ENCODE measurements at regions not wholly inside any gene's neighbourhood (a gene's known extent, or its start where the extent isn't known, plus 50 kb on each side); places are given as distances from the start of the nearest gene placed in this dataset.

GRCh38 chr2:129765326-129765677 lies 214.2 kb upstream of the RAB6C start:
- no peak overlapping the region for H3K27ac ChIP-seq
- intact Hi-C loops (cut with DNase I): no loop called here
- H3K4me1 ChIP-seq: no peaks in the 10 kb centered on the region
- no peaks in the 10 kb centered on the region for H3K9me3 ChIP-seq
- no peak for TF ChIP-seq CTCF (IDR thresholded peaks at IDR 0.05)
- DNase-seq (no peak), ATAC-seq (no peak)
- peaks cover 0 to 20% of the 10 kb centered on the region in 2 donors for H3K27me3 ChIP-seq
- H3K36me3 ChIP-seq: no peaks in the 10 kb centered on the region
- H3K4me3 ChIP-seq: no peak overlapping the region

- Histone ChIP-seq H3K9me3 (no peaks in the 10 kb centered on the region), H3K27me3 (peaks cover 0 to 20% of the 10 kb centered on the region in 2 donors), H3K36me3 (no peaks in the 10 kb centered on the region), H3K27ac (no peak overlapping the region), H3K4me1 (no peaks in the 10 kb centered on the region), H3K4me3 (no peak overlapping the region)
- intact Hi-C loops (cut with DNase I): no loop called here
- ATAC-seq (no peak), DNase-seq (no peak)
- TF ChIP-seq CTCF (IDR thresholded peaks at IDR 0.05): no peak
Observed at GRCh38 chr2:129765678-129766351, 213.7 kb upstream of the RAB6C start.

GRCh38 chr2:129766374-129766993 lies 213.0 kb upstream of the RAB6C start:
- Histone ChIP-seq H3K36me3 (no peaks in the 10 kb centered on the region), H3K27ac (no peak overlapping the region), H3K4me3 (no peak overlapping the region), H3K9me3 (no peaks in the 10 kb centered on the region), H3K4me1 (no peaks in the 10 kb centered on the region), H3K27me3 (peaks cover 0 to 20% of the 10 kb centered on the region in 2 donors)
- no peak for ATAC-seq
- TF ChIP-seq CTCF (IDR thresholded peaks at IDR 0.05): no peak
- DNase-seq: no peak
- intact Hi-C loops (cut with DNase I): no loop called here

- intact Hi-C loops (cut with DNase I): no loop called here
- DNase-seq: no peak
- Histone ChIP-seq H3K4me3 (no peak overlapping the region), H3K9me3 (no peaks in the 10 kb centered on the region), H3K36me3 (no peaks in the 10 kb centered on the region), H3K27ac (no peak overlapping the region), H3K4me1 (no peaks in the 10 kb centered on the region), H3K27me3 (peaks cover 0 to 20% of the 10 kb centered on the region in 2 donors)
- ATAC-seq: no peak
- no peak for TF ChIP-seq CTCF (IDR thresholded peaks at IDR 0.05)
Observed at GRCh38 chr2:129767346-129768035, 212.0 kb upstream of the RAB6C start.

DNA sequence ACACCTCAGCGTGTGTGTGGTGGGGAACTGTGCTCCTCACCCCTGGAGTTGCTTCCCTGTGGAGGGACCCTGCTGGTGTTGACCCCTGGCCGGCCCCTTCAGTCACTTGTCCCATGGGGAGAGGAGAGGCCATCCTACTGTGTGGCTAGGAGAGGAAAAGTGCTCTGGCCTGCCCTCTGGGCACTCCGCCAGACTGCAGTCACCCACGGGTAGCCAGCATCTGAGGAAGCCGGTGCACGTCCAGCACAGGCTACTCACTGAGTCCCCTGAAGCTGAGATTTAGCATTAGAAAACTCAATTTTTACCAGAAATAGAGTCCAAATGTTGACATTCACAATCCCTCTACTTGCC lies 211.5 kb upstream of the RAB6C start:
- H3K27ac ChIP-seq: no peak overlapping the region
- peaks cover 0 to 20% of the 10 kb centered on the region in 2 donors for H3K27me3 ChIP-seq
- no peaks in the 10 kb centered on the region for H3K9me3 ChIP-seq
- no peaks in the 10 kb centered on the region for H3K36me3 ChIP-seq
- no peaks in the 10 kb centered on the region for H3K4me1 ChIP-seq
- no peak for TF ChIP-seq CTCF (IDR thresholded peaks at IDR 0.05)
- ATAC-seq (no peak), DNase-seq (no peak)
- H3K4me3 ChIP-seq: no peak overlapping the region
- intact Hi-C loops (cut with DNase I): no loop called here
